ENCODE measurements at regions not wholly inside any gene's neighbourhood (a gene's known extent, or its start where the extent isn't known, plus 50 kb on each side); places are given as distances from the start of the nearest gene placed in this dataset.

GRCh38 chr2:237213315-237214022 is 127.8 kb downstream of the COPS8 start:
- peak; percentile 74 for DNase-seq (ENCODE audit: low read depth)

- no peak for DNase-seq (ENCODE audit: low read depth)
Observed at GRCh38 chr2:237214030-237214675, 128.5 kb downstream of the COPS8 start.

GRCh38 chr2:237214963-237215362 is 129.3 kb downstream of the COPS8 start:
- no peak for DNase-seq (ENCODE audit: low read depth)

- DNase-seq (ENCODE audit: low read depth), result no peak
Observed at GRCh38 chr2:237217995-237218616, 132.4 kb downstream of the COPS8 start.

GRCh38 chr2:237218756-237219155 is 133.1 kb downstream of the COPS8 start:
- no peak for DNase-seq (ENCODE audit: low read depth)

GRCh38 chr2:237219826-237220225 is 134.1 kb downstream of the COPS8 start:
- DNase-seq (ENCODE audit: low read depth), result no peak

GRCh38 chr2:237221443-237221842 is 135.8 kb downstream of the COPS8 start:
- no peak for DNase-seq (ENCODE audit: low read depth)

GRCh38 chr2:237222178-237222577 is 136.5 kb downstream of the COPS8 start:
- no peak for DNase-seq (ENCODE audit: low read depth)

GRCh38 chr2:237222601-237223041 is 136.9 kb downstream of the COPS8 start:
- DNase-seq (ENCODE audit: low read depth), result no peak

- peak; percentile 96 for DNase-seq (ENCODE audit: low read depth)
Observed at GRCh38 chr2:237223201-237223861, 137.6 kb downstream of the COPS8 start.

- DNase-seq (ENCODE audit: low read depth), result no peak
Observed at GRCh38 chr2:237227190-237227589, 141.5 kb downstream of the COPS8 start.

GRCh38 chr2:237227592-237228280 is 142.0 kb downstream of the COPS8 start:
- DNase-seq (ENCODE audit: low read depth), result peak; percentile 83

- no peak for DNase-seq (ENCODE audit: low read depth)
Observed at GRCh38 chr2:237228281-237228625, 142.6 kb downstream of the COPS8 start.

- no peak for DNase-seq (ENCODE audit: low read depth)
Observed at GRCh38 chr2:237229905-237230304, 144.2 kb downstream of the COPS8 start.

GRCh38 chr2:237230355-237230754 is 144.7 kb downstream of the COPS8 start:
- no peak for DNase-seq (ENCODE audit: low read depth)

- DNase-seq (ENCODE audit: low read depth), result no peak
Observed at GRCh38 chr2:237231593-237231992, 145.9 kb downstream of the COPS8 start.

- no peak for DNase-seq (ENCODE audit: low read depth)
Observed at GRCh38 chr2:237232166-237232565, 146.5 kb downstream of the COPS8 start.

- DNase-seq (ENCODE audit: low read depth), result no peak
Observed at GRCh38 chr2:237234268-237234667, 148.6 kb downstream of the COPS8 start.

- DNase-seq (ENCODE audit: low read depth), result peak; percentile 77
Observed at GRCh38 chr2:237235383-237236095, 149.8 kb downstream of the COPS8 start.

- DNase-seq (ENCODE audit: low read depth), result no peak
Observed at GRCh38 chr2:237236188-237236587, 150.5 kb downstream of the COPS8 start.

- DNase-seq (ENCODE audit: low read depth), result no peak
Observed at GRCh38 chr2:237238249-237238648, 152.6 kb downstream of the COPS8 start.
